M059J (cell line): ENCODE measurements at regions not wholly inside any gene's neighbourhood (a gene's known extent, or its start where the extent isn't known, plus 50 kb on each side); places are given as distances from the start of the nearest gene placed in this dataset.

Source experiments
- DNase-seq: peaks from one replicate; pipeline ENCODE4 v3.0.0-alpha.2; 2012; ENCODE audit warnings: low read depth

- no peak for DNase-seq
Measured at GRCh38 chr19:33898062-33898677, 101.5 kb downstream of the KCTD15 start.

DNA sequence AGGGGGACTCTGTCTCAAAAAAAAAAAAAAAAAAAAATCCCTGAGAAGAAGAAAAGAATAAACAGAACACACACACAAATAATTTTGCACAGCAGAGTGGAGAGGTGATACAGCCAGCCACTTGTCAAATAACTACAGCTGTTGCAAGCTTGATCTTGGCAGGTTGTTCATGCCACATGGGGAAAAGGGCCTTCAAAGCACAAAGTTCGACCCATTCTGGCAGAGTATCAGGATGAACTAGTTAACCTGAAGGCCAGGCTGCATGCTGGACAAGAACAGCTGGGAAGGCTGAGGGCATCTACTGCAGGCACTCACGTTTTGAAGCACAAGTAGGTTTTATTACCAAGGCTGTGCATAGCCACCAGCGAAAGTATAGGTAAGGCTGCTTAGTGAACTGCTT is 104.1 kb downstream of the KCTD15 start:
- DNase-seq = no peak

GRCh38 chr19:33902395-33902794 is 105.7 kb downstream of the KCTD15 start:
- DNase-seq = no peak

- DNase-seq = no peak
Measured at GRCh38 chr19:33902802-33903488, 106.3 kb downstream of the KCTD15 start.

- DNase-seq = no peak
Measured at GRCh38 chr19:33903489-33903850, 106.8 kb downstream of the KCTD15 start.

- DNase-seq = peak; percentile 52
Measured at GRCh38 chr19:33904681-33905080, 108.0 kb downstream of the KCTD15 start.

DNA sequence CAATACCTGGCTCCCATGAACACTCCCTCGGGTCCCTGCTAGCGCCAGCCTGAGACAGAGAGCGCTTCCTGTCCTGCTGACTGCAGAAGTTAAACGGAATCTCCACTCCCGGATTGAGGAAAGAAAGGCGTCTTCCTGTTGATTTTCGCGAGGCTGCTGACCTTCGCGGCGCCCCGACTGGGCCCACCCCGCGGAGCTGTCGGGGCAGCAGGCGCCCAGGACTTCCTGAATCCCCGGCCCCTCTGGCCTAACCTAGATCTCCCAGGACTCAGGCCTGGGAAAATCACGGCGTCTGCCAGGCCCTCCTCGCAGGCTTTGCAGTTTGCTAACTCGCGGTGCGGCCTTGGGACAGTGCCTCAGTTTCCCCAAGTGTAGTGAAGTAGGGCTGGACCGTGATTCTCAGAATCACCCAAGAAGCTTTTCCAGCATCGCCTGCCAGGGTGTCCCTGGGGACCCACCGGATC is 108.8 kb downstream of the KCTD15 start:
- DNase-seq = peak; percentile 3

- no peak for DNase-seq
Measured at GRCh38 chr19:33905937-33906577, 109.4 kb downstream of the KCTD15 start.

- peak; percentile 12 for DNase-seq
Measured at GRCh38 chr19:33906578-33907335, 110.1 kb downstream of the KCTD15 start.

DNA sequence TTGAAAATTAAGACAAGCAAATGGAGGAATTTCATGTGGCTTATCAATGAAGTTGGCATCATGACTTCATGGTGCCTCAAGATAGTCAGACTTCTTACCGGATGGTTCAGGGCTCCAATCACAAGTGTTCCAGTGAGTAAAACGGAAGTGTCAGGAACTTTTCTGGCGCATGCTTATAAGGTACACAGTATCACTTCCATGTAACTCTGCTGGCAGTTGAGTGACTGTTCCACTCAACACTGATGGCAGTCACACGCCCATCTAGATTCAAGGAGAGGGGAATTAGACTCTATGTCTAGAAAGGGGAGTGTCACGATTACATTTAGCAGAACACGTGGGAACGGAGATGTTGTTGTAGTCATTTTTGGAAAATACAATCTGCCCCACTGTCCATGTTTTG is 114.3 kb downstream of the KCTD15 start:
- DNase-seq = no peak

DNA sequence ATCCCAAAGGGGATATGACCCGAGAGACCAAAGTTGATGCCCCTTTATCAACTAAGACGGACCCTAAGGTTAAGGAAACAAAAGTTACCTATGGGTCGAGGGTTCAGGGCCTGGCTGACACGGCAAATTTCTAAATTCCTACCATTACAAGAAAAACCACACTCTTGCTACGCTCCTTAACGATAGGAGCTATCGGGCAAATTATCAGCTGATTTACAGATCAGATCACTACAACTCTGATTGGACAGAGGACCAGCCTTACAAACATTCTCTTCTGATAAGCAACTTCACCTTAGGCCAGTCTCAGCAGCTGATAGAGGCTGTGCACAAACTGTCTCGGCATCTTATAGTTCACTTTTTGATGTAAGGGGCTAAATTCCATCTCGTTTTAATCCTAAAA is 117.9 kb downstream of the KCTD15 start:
- no peak for DNase-seq

- DNase-seq = no peak
Measured at GRCh38 chr19:33916792-33917191, 120.1 kb downstream of the KCTD15 start.

DNA sequence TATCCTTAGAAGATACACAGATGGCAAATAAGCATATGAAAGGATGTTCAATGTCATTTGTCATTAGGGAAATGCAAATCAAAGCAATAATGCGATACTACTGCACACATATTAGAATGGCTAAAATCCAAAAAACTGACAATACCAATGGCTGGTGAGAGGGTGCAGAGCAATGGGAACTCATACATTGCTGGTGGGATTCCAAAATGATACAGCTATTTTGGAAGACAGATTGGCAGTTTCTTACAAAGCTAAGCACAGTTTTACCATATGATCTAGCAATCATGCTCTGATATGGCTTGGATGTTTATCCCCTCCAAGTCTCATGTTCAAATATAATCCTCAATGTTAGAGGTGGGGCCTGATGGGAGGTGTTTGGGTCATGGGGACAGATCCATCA is 122.6 kb downstream of the KCTD15 start:
- no peak for DNase-seq

- DNase-seq = no peak
Measured at GRCh38 chr19:33921165-33921564, 124.5 kb downstream of the KCTD15 start.

DNA sequence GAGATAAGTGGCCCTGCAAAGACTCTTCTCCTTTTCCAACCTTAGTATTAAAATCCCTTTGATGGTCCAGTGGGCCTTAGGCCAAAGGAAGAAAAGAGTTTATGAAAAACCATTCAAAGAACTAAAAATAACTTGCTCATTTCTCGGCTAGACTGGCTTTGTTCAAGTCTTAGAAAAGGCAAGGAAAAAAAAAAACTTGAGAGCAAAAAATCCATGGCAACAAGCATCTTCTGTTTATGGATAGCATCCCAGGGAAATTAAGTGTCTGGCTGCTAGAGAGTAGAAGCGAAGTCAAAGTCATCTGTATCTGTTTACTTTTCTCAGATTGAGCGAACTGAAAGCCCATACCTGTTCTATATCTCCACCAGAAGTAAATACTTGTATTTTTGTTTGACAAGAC is 129.6 kb downstream of the KCTD15 start:
- no peak for DNase-seq

DNA sequence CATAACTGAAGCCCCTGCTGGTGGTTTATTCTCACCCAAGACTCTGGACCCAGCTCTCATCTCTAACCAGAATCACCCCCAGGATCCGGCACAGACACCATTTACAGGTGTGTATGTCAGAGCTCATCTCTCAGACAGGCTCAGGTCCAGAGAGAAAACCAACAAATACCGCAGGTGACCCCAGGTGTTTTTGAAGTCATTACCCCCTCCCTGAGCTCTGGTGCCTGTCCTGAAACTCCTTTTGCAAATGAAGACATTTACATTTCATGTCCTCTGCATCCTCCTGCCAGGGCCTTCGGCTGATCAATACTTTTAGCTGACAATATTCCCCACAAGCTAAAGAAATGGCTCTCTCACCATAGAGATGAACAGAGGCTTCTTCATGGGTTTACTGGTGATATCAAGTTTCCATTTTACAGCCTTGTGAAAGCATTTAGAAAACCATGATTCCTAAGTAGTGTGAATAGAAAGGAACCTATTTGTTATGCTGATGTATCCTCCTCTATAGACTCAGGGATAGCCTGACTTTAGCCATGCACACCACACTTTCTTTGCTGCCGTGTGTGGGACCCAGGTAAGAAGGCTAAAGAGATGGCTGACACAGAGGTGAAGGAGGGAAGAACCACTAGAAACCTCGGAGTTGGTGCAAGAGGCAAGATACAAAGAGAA is 131.3 kb downstream of the KCTD15 start:
- DNase-seq = no peak

DNA sequence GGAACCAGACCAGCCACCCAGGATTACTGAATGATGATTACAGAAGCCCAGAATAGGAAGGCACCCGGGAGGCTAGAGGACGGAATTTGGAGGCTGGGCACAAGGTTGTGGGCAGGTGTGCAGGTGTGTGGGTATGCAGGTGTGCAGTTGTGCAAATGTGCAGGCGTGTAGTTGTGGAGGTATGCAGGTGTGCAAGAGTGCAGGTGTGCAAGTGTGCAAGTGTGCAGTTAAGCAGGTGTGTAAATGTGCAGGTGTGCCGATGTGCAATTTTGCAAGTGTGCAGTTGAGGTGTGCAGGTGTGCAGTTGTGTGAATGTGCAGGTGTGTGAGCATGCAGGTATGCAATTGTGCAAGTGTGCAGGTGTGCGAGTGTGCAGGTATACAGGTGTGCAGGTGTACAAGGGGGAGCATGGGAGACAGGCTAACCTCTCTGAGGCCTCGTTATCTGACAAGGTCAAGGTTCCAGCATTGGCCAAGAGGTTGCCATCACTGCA is 131.8 kb downstream of the KCTD15 start:
- no peak for DNase-seq

DNA sequence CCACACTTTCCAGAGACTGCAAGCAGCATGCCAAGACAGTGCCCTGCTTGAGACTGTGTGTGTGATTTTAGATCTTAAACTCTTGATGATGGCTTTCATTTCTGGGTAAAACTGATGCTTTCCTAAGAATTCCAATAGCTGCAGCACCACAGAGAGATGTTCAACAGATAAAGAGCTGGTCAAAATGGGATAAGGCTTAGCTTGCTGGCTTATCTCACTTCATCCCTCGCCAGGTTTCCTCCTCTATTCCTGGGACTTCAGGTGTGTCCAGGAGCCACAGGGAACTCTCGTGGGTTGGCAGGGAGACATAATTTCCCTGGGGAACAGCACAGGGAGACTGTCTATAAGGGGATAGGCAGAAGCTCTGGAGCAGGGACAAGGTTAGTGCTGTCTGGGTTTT is 137.3 kb downstream of the KCTD15 start:
- no peak for DNase-seq

DNA sequence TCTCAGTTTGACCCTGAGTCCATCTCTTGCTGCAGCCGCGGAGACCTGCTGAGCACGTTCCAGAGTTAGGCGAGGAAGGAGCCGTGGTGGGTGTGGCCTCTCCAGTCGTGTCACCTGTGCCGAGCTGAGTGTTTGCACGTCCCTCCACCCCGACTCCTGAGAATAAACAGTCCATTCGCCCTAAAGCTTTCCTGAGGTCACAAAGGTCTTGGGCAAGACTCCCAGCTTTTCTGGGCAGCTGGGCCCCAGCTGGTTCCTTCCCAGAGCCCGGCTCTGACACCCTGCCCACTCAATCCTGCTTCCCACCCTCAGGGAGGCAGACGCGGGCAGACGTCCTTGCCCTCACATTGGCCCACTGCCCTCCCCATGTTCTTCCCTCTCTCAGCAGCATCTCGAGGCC is 142.2 kb downstream of the KCTD15 start:
- DNase-seq = no peak

DNA sequence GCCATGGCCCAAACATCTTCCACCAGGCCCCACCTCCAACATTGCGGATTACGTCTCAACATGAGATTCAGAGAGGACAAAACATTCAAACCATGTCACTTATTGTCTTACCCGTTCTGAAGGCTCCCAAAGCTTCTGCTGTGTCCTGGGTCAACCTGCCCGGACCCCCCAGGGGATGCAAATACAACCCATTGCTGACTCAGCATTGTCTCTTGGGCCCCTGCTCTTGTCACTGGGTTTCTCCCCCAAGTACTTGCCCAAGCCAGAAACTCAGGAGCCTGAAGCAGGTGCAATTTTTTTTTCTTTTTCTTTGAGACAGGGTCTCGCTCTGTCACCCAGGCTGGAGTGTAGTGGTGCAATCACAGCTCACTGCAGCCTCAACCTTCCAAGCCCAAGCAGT is 144.5 kb downstream of the KCTD15 start:
- DNase-seq = no peak

DNA sequence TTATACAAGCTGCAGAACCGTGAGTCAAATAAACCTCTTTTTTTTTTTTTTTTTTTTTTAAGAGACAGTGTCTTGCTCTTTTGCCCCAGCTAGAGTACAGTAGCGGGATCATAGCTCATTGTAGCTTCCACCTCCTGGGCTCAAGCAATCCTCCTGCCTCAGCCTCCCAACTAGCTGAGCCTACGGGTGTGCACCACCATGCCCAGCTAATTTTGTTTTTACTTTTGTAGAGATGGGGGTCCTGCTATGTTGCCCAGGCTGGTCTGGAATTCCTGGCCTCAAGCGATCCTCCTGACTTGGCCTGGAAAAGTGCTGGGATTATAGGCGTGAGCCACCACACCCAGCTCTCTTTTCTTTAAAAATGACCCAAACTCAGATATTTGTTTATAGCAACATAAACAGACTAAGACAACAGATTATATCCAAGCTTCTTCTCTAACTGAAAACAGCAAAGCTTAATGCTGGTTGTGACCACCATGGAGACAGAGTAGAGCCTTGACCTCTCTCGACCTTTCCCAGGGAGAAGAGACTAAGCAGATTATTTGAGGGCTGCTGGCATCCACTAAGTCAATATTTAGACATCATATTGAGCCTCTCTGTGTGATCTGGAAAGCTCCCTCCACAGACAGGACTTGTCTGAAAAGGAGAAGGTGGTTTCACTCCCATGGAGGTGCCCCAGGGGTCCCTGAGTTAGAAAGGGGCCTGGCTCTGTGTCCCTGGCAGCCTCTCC is 150.0 kb downstream of the KCTD15 start:
- DNase-seq = no peak
